Spleen (tissue), 7 donors: ENCODE measurements at regions not wholly inside any gene's neighbourhood (a gene's known extent, or its start where the extent isn't known, plus 50 kb on each side); places are given as distances from the start of the nearest gene placed in this dataset.

Source experiments
- POLR2A ChIP-seq, 3 donors: fragments of 450-650 bp; IDR thresholded peaks; one replicate each; pipeline ENCODE4 v1.5.1; 2017; ENCODE audit warnings: antibody characterized with exemption in 3 of 3, mild to moderate bottlenecking in 1 of 3
- TF ChIP-seq, protein P1 (sequence below), 11 experiments: fragments of 200-600 bp in 7 of 11; fragments of 450-650 bp in 4 of 11; sonication (generic) in 4 of 11; IDR thresholded peaks in 8 of 11; conservative IDR thresholded peaks in 3 of 11; 1 replicate in 7 of 11; 2 replicates in 4 of 11; pipeline versions ENCODE4 v1.4.0 to v1.8.0; 2016 to 2021; ENCODE audit warnings: antibody characterized with exemption in 11 of 11, inconsistent platforms in 4 of 11, mild to moderate bottlenecking in 1 of 11
- donor health status: DM: no; HTN: no; CAD: no; lungs with moderate emphysema.
- donor health status: DM: no; HTN: no; CAD: no.
- donor health status: DM: no; HTN: no; CAD: no.

DNA sequence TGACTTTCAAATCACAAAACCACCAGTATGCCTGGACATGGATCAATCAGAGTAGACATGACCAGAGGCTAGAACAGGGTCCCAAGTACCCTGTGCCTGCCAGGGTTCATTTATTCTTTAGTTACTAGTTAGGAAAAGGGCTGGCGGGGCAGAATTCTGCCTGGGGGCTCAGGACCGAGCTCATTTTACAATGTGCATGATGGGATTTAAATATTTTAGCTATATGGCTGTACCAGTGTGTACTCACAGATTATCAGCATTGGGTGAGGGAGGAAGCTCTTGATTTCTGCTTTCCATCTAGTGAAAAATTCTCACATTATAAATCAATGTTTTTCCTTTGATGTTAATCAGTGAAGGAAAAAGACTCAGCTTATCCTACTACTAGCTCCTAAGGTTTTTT is 1511.1 kb downstream of the EFNA5 start:
- TF ChIP-seq, protein P1, sequence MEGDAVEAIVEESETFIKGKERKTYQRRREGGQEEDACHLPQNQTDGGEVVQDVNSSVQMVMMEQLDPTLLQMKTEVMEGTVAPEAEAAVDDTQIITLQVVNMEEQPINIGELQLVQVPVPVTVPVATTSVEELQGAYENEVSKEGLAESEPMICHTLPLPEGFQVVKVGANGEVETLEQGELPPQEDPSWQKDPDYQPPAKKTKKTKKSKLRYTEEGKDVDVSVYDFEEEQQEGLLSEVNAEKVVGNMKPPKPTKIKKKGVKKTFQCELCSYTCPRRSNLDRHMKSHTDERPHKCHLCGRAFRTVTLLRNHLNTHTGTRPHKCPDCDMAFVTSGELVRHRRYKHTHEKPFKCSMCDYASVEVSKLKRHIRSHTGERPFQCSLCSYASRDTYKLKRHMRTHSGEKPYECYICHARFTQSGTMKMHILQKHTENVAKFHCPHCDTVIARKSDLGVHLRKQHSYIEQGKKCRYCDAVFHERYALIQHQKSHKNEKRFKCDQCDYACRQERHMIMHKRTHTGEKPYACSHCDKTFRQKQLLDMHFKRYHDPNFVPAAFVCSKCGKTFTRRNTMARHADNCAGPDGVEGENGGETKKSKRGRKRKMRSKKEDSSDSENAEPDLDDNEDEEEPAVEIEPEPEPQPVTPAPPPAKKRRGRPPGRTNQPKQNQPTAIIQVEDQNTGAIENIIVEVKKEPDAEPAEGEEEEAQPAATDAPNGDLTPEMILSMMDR (IDR thresholded peaks at IDR 0.05 in 8 of 11, conservative IDR thresholded peaks at IDR 0.05 in 3 of 11): no peak
- TF ChIP-seq POLR2A (IDR thresholded peaks at IDR 0.05): no peak
